Ovary (tissue), 3 donors: ENCODE measurements at regions not wholly inside any gene's neighbourhood (a gene's known extent, or its start where the extent isn't known, plus 50 kb on each side); places are given as distances from the start of the nearest gene placed in this dataset.

ENCODE experiments used
- EP300 ChIP-seq: sonication (generic); formaldehyde crosslinking; IDR thresholded peaks from one replicate; pipeline ENCODE4 v1.6.1; 2017; ENCODE audit warnings: antibody characterized with exemption
- POLR2A ChIP-seq: fragments of 450-650 bp; IDR thresholded peaks from one replicate; pipeline ENCODE4 v1.6.1; 2017; ENCODE audit warnings: antibody characterized with exemption, mild to moderate bottlenecking, moderate library complexity
- TF ChIP-seq, protein P1 (sequence below), 3 donors: fragments of 450-650 bp in 2 of 3; fragments of 200-600 bp in 1 of 3; IDR thresholded peaks; one replicate each; pipeline versions ENCODE4 v1.5.1 to v1.8.0; 2016 to 2022; ENCODE audit warnings: antibody characterized with exemption in 3 of 3, mild to moderate bottlenecking in 1 of 3
- donor health status: DM: no; HTN: no; CAD: no.

DNA sequence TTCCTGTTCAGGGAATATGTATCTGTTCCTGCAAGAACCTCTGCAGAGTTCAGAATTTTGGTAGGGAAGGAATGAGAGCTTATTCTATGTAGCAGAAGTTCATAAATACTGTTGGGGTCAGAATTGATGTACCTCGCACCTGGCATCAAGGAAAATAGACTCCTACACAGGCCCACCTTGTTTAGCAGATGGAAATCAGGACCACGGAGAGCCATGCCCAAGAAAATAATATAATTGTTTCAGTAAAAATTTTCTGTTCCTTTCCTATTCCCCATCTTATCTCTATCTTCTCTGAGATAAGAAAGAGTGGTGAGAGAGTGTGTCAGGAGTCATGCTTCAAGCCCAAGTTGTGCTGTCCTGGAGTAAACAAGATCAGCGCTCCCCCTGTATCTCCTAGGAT, 404.7 kb upstream of the UBE2E2 start:
- TF ChIP-seq EP300 (no peak), POLR2A (no peak)
- TF ChIP-seq, protein P1, sequence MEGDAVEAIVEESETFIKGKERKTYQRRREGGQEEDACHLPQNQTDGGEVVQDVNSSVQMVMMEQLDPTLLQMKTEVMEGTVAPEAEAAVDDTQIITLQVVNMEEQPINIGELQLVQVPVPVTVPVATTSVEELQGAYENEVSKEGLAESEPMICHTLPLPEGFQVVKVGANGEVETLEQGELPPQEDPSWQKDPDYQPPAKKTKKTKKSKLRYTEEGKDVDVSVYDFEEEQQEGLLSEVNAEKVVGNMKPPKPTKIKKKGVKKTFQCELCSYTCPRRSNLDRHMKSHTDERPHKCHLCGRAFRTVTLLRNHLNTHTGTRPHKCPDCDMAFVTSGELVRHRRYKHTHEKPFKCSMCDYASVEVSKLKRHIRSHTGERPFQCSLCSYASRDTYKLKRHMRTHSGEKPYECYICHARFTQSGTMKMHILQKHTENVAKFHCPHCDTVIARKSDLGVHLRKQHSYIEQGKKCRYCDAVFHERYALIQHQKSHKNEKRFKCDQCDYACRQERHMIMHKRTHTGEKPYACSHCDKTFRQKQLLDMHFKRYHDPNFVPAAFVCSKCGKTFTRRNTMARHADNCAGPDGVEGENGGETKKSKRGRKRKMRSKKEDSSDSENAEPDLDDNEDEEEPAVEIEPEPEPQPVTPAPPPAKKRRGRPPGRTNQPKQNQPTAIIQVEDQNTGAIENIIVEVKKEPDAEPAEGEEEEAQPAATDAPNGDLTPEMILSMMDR (IDR thresholded peaks at IDR 0.05) = no peak
